Immature natural killer cell (primary cell): ENCODE measurements at regions not wholly inside any gene's neighbourhood (a gene's known extent, or its start where the extent isn't known, plus 50 kb on each side); places are given as distances from the start of the nearest gene placed in this dataset.
"Not testable (repeated sequence)": the region's sequence is repeated elsewhere in the genome, so short reads cannot be mapped to it uniquely, and the experiment has no call there.

Experiments
- DNase-seq, 3 donors: peaks; one replicate each; pipeline ENCODE4 v3.0.0; 2022; ENCODE audit warnings: mixed read lengths in 1 of 3
- H3K27ac Mint-ChIP-seq, 6 donors: one replicate each; pipeline ENCODE4 v1.8.0; 2020; ENCODE audit warnings: mixed read lengths in 6 of 6, mild to moderate bottlenecking in 5 of 6, inconsistent platforms in 4 of 6, moderate library complexity in 3 of 6
- H3K27me3 Mint-ChIP-seq, 3 donors: one replicate each; pipeline ENCODE4 v1.8.0; 2020 to 2021; ENCODE audit warnings: low read depth in 3 of 3, mild to moderate bottlenecking in 3 of 3, mixed read lengths in 3 of 3, moderate library complexity in 3 of 3, inconsistent platforms in 1 of 3
- H3K36me3 Mint-ChIP-seq, 3 donors: one replicate each; pipeline ENCODE4 v1.8.0; 2020; ENCODE audit warnings: mixed read lengths in 3 of 3, inconsistent platforms in 2 of 3, mild to moderate bottlenecking in 2 of 3
- H3K4me1 Mint-ChIP-seq, 2 donors: one replicate each; pipeline ENCODE4 v1.8.0; 2020; ENCODE audit warnings: inconsistent platforms in 2 of 2, mild to moderate bottlenecking in 2 of 2, mixed read lengths in 2 of 2, moderate library complexity in 1 of 2
- H3K4me3 Mint-ChIP-seq, 5 donors: one replicate each; pipeline ENCODE4 v1.8.0; 2020; ENCODE audit warnings: mild to moderate bottlenecking in 5 of 5, mixed read lengths in 5 of 5, inconsistent platforms in 3 of 5, moderate library complexity in 3 of 5
- H3K9me3 Mint-ChIP-seq, 6 donors: one replicate each; pipeline ENCODE4 v1.8.0; 2020; ENCODE audit warnings: mild to moderate bottlenecking in 6 of 6, mixed read lengths in 6 of 6, inconsistent platforms in 4 of 6, moderate library complexity in 3 of 6

- Mint-ChIP-seq H3K4me1 (no peaks in the 10 kb centered on the region), H3K36me3 (no peaks in the 10 kb centered on the region), H3K27ac (no peak overlapping the region), H3K4me3 (no peak overlapping the region), H3K9me3 (peaks cover 0 to 2% (median under 1%) of the 10 kb centered on the region in 6 donors), H3K27me3 (peaks cover 0 to 6% (median 2%) of the 10 kb centered on the region in 3 donors)
- no peak for DNase-seq
These were observed 108.8 kb upstream of the TCF21 start for GRCh38 chr6:133779916-133780695.

GRCh38 chr6:133786016-133786415 lies 102.9 kb upstream of the TCF21 start:
- H3K4me3 Mint-ChIP-seq = no peak overlapping the region

GRCh38 chr6:133787122-133787521 lies 101.8 kb upstream of the TCF21 start:
- DNase-seq = no peak
- H3K27me3 Mint-ChIP-seq = peaks cover 0 to 2% (median 0%) of the 10 kb centered on the region in 3 donors
- H3K36me3 Mint-ChIP-seq = no peaks in the 10 kb centered on the region
- H3K4me3 Mint-ChIP-seq = no peak overlapping the region
- H3K9me3 Mint-ChIP-seq = peaks cover 0 to 1% (median 0%) of the 10 kb centered on the region in 6 donors
- no peaks in the 10 kb centered on the region for H3K4me1 Mint-ChIP-seq
- H3K27ac Mint-ChIP-seq = no peak overlapping the region

More at GRCh38 chr6:133786016-133786415, 102.9 kb upstream of the TCF21 start:
- H3K9me3 Mint-ChIP-seq = peaks cover 0 to 1% (median 0%) of the 10 kb centered on the region in 6 donors
- no peaks in the 10 kb centered on the region for H3K4me1 Mint-ChIP-seq
- no peak overlapping the region for H3K27ac Mint-ChIP-seq
- peaks cover 0 to 2% (median 0%) of the 10 kb centered on the region in 3 donors for H3K27me3 Mint-ChIP-seq
- no peak for DNase-seq
- H3K36me3 Mint-ChIP-seq = no peaks in the 10 kb centered on the region

GRCh38 chr6:133787859-133788505 lies 100.9 kb upstream of the TCF21 start:
- H3K36me3 Mint-ChIP-seq = no peaks in the 10 kb centered on the region
- H3K27ac Mint-ChIP-seq = no peak overlapping the region
- H3K4me1 Mint-ChIP-seq = no peaks in the 10 kb centered on the region
- no peak overlapping the region for H3K4me3 Mint-ChIP-seq
- H3K27me3 Mint-ChIP-seq = peaks cover 0 to 3% (median 2%) of the 10 kb centered on the region in 3 donors
- peaks cover 0 to 2% (median under 1%) of the 10 kb centered on the region in 6 donors for H3K9me3 Mint-ChIP-seq
- no peak for DNase-seq

GRCh38 chr6:133788556-133788955 lies 100.4 kb upstream of the TCF21 start:
- Mint-ChIP-seq H3K27ac (no peak overlapping the region), H3K36me3 (no peaks in the 10 kb centered on the region), H3K9me3 (peaks cover 0 to 5% (median 3%) of the 10 kb centered on the region in 6 donors), H3K27me3 (peaks cover 0 to 3% (median 2%) of the 10 kb centered on the region in 3 donors), H3K4me3 (no peak overlapping the region), H3K4me1 (no peaks in the 10 kb centered on the region)
- DNase-seq = no peak

GRCh38 chr6:133789449-133789848 lies 99.5 kb upstream of the TCF21 start:
- H3K27ac Mint-ChIP-seq, DNase-seq, H3K4me1 Mint-ChIP-seq, H3K27me3 Mint-ChIP-seq, H3K36me3 Mint-ChIP-seq, H3K4me3 Mint-ChIP-seq, H3K9me3 Mint-ChIP-seq: not testable (repeated sequence)

GRCh38 chr6:133790756-133791155 lies 98.2 kb upstream of the TCF21 start:
- not testable (repeated sequence) for H3K36me3 Mint-ChIP-seq, H3K27ac Mint-ChIP-seq, DNase-seq, H3K9me3 Mint-ChIP-seq, H3K4me1 Mint-ChIP-seq, H3K4me3 Mint-ChIP-seq, H3K27me3 Mint-ChIP-seq

GRCh38 chr6:133795051-133795450 lies 93.9 kb upstream of the TCF21 start:
- H3K4me3 Mint-ChIP-seq, H3K27ac Mint-ChIP-seq, H3K4me1 Mint-ChIP-seq, H3K27me3 Mint-ChIP-seq, H3K36me3 Mint-ChIP-seq, DNase-seq: not testable (repeated sequence)
- H3K9me3 Mint-ChIP-seq = peaks cover 0 to 25% (median 5%) of the 10 kb centered on the region in 6 donors

- H3K4me3 Mint-ChIP-seq = no peak overlapping the region
- H3K36me3 Mint-ChIP-seq = no peaks in the 10 kb centered on the region
- no peak for DNase-seq
- no peak overlapping the region for H3K27ac Mint-ChIP-seq
- peaks cover 0 to 25% (median 5%) of the 10 kb centered on the region in 6 donors for H3K9me3 Mint-ChIP-seq
- H3K4me1 Mint-ChIP-seq = no peaks in the 10 kb centered on the region
- peaks cover 0 to 3% (median 2%) of the 10 kb centered on the region in 3 donors for H3K27me3 Mint-ChIP-seq
These were observed 92.7 kb upstream of the TCF21 start for GRCh38 chr6:133796235-133796634.

GRCh38 chr6:133799043-133799442 lies 89.9 kb upstream of the TCF21 start:
- no peaks in the 10 kb centered on the region for H3K4me1 Mint-ChIP-seq
- H3K9me3 Mint-ChIP-seq = peaks cover 0 to 20% (median 2%) of the 10 kb centered on the region in 6 donors
- DNase-seq = no peak
- no peaks in the 10 kb centered on the region for H3K36me3 Mint-ChIP-seq
- H3K27me3 Mint-ChIP-seq = peaks cover 0 to 4% (median 0%) of the 10 kb centered on the region in 3 donors
- no peak overlapping the region for H3K27ac Mint-ChIP-seq
- no peak overlapping the region for H3K4me3 Mint-ChIP-seq

- H3K4me1 Mint-ChIP-seq = no peaks in the 10 kb centered on the region
- H3K27ac Mint-ChIP-seq = no peak overlapping the region
- no peaks in the 10 kb centered on the region for H3K36me3 Mint-ChIP-seq
- peaks cover 0 to 4% (median 2%) of the 10 kb centered on the region in 3 donors for H3K27me3 Mint-ChIP-seq
- peaks cover 0 to 12% (median under 1%) of the 10 kb centered on the region in 6 donors for H3K9me3 Mint-ChIP-seq
- no peak for DNase-seq
- H3K4me3 Mint-ChIP-seq = no peak overlapping the region
These were observed 86.1 kb upstream of the TCF21 start for GRCh38 chr6:133802861-133803260.

- no peak overlapping the region for H3K4me3 Mint-ChIP-seq
- no peak for DNase-seq
- H3K27me3 Mint-ChIP-seq = peaks cover 0 to 6% (median 2%) of the 10 kb centered on the region in 3 donors
- H3K9me3 Mint-ChIP-seq = peaks cover 0 to 7% (median under 1%) of the 10 kb centered on the region in 6 donors
- H3K4me1 Mint-ChIP-seq = no peaks in the 10 kb centered on the region
- H3K27ac Mint-ChIP-seq = no peak overlapping the region
- H3K36me3 Mint-ChIP-seq = no peaks in the 10 kb centered on the region
These were observed 84.6 kb upstream of the TCF21 start for GRCh38 chr6:133804265-133804664.

GRCh38 chr6:133805876-133806275 lies 83.0 kb upstream of the TCF21 start:
- H3K27ac Mint-ChIP-seq = no peak overlapping the region
- no peak overlapping the region for H3K4me3 Mint-ChIP-seq
- peaks cover 0 to 5% (median 2%) of the 10 kb centered on the region in 3 donors for H3K27me3 Mint-ChIP-seq
- no peaks in the 10 kb centered on the region for H3K4me1 Mint-ChIP-seq
- peaks cover 0 to 4% (median 0%) of the 10 kb centered on the region in 6 donors for H3K9me3 Mint-ChIP-seq
- no peak for DNase-seq
- H3K36me3 Mint-ChIP-seq = no peaks in the 10 kb centered on the region

- no peaks in the 10 kb centered on the region for H3K4me1 Mint-ChIP-seq
- H3K9me3 Mint-ChIP-seq = peaks cover 0 to 4% (median 0%) of the 10 kb centered on the region in 6 donors
- no peaks in the 10 kb centered on the region for H3K36me3 Mint-ChIP-seq
- H3K4me3 Mint-ChIP-seq = no peak overlapping the region
- H3K27me3 Mint-ChIP-seq = peaks cover 0 to 5% (median 2%) of the 10 kb centered on the region in 3 donors
- H3K27ac Mint-ChIP-seq = no peak overlapping the region
- DNase-seq = no peak
These were observed 82.4 kb upstream of the TCF21 start for GRCh38 chr6:133806382-133807140.
